ENCODE measurements at regions not wholly inside any gene's neighbourhood (a gene's known extent, or its start where the extent isn't known, plus 50 kb on each side); places are given as distances from the start of the nearest gene placed in this dataset.
"Not testable (repeated sequence)": the region's sequence is repeated elsewhere in the genome, so short reads cannot be mapped to it uniquely, and the experiment has no call there.

DNA sequence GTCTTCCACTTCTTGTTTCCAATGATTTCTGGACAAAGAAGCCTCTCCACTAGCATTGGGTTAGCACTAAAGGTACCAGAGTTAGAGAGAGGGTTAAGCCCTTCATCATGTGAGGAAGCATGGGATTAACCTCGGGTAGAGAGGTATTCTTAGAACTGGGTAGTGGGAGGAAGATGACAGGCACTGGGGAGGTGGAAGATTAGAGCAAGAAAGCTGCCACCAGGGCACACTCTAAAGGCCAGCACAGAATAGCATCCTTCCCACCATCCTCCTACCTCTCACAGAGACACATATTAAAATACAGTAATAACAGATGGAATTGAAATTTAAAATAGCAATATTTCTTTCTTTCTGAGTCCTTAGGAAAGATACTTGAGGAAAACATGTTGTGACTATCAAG lies 84.5 kb upstream of the PCDH20 start:
- no peak for TF ChIP-seq CTCF (IDR thresholded peaks at IDR 0.05; ENCODE audit: low read depth, low read length)
- no peak for DNase-seq (ENCODE audit: extremely low read depth, low read depth)

- no peak for DNase-seq (ENCODE audit: extremely low read depth, low read depth)
- no peak for TF ChIP-seq CTCF (IDR thresholded peaks at IDR 0.05; ENCODE audit: low read depth, low read length)
Measured at GRCh38 chr13:61495648-61496047, 80.0 kb upstream of the PCDH20 start.

- DNase-seq (ENCODE audit: extremely low read depth, low read depth): not testable (repeated sequence)
Measured at GRCh38 chr13:61493556-61493955, 77.9 kb upstream of the PCDH20 start.

- no peak for TF ChIP-seq CTCF (IDR thresholded peaks at IDR 0.05; ENCODE audit: low read depth, low read length)
- DNase-seq (ENCODE audit: extremely low read depth, low read depth): no peak
Measured at GRCh38 chr13:61486496-61486895, 70.8 kb upstream of the PCDH20 start.

- no peak for DNase-seq (ENCODE audit: extremely low read depth, low read depth)
- no peak for TF ChIP-seq CTCF (IDR thresholded peaks at IDR 0.05; ENCODE audit: low read depth, low read length)
Measured at GRCh38 chr13:61485128-61485765, 69.6 kb upstream of the PCDH20 start.

DNA sequence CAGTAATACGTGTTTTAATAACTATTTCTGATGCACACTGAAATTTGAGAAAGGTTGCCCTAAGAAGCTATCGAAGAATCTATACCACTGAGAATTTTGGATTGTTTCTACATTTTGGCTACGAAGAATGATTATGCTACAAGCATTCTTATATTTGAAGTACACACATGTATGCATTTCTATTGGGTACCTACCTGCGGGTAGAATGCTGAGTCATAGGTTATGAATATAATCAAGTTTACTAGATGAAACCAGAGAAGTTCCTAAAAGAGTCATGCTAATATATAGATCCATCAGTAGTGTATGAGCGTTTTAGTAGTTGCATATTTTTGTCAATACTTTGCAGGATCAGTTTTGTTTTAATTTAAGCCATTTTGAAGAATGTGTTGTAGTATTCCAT lies 62.0 kb upstream of the PCDH20 start:
- no peak for DNase-seq (ENCODE audit: extremely low read depth, low read depth)
- no peak for TF ChIP-seq CTCF (IDR thresholded peaks at IDR 0.05; ENCODE audit: low read depth, low read length)

GRCh38 chr13:61470786-61471185 lies 55.1 kb upstream of the PCDH20 start:
- no peak for DNase-seq (ENCODE audit: extremely low read depth, low read depth)
- no peak for TF ChIP-seq CTCF (IDR thresholded peaks at IDR 0.05; ENCODE audit: low read depth, low read length)

- no peak for TF ChIP-seq CTCF (IDR thresholded peaks at IDR 0.05; ENCODE audit: low read depth, low read length)
- DNase-seq (ENCODE audit: extremely low read depth, low read depth): no peak
Measured at GRCh38 chr13:61466280-61466679, 50.6 kb upstream of the PCDH20 start.

Measured in AG09319 (cell line).